MM.1S (cell line): ENCODE measurements at regions not wholly inside any gene's neighbourhood (a gene's known extent, or its start where the extent isn't known, plus 50 kb on each side); places are given as distances from the start of the nearest gene placed in this dataset.

ENCODE experiments used
- EZH2 ChIP-seq: fragments of 300-600 bp; sonication (generic); optimal IDR thresholded peaks from 2 replicates; pipeline ENCODE3; 2017; ENCODE audit warnings: low read depth, mild to moderate bottlenecking, antibody characterized with exemption, low read length, mixed read lengths
- EZH2phosphoT487 ChIP-seq: fragments of 300-600 bp; sonication (generic); IDR thresholded peaks from 2 replicates; pipeline ENCODE4 v1.6.1; 2018; ENCODE audit warnings: antibody characterized with exemption, low read length
- TF ChIP-seq, protein P1 (sequence below): fragments of 300-600 bp; sonication (generic); IDR thresholded peaks from 2 replicates; pipeline ENCODE4 v1.5.1; 2016; ENCODE audit warnings: antibody characterized with exemption, low read length, mixed read lengths

DNA sequence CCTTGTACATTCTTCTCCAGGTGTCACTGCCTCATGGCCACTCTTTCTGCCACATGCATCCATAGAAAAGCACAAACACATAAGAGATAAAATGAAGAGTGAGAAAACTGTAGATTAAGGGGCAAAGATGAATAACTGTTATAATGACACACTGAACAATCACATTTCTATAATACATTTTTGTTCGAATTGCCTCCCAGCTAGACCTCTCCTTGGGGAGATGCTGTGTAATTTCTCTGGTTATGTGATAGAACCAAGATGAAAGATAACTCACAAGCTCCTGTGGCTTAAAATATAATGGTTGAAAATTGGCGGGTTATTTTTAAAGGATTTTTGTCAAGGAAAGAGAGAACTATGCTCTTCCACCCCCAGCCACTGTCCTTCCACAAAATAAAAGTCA is 60.2 kb upstream of the STEAP1 start:
- TF ChIP-seq, protein P1, sequence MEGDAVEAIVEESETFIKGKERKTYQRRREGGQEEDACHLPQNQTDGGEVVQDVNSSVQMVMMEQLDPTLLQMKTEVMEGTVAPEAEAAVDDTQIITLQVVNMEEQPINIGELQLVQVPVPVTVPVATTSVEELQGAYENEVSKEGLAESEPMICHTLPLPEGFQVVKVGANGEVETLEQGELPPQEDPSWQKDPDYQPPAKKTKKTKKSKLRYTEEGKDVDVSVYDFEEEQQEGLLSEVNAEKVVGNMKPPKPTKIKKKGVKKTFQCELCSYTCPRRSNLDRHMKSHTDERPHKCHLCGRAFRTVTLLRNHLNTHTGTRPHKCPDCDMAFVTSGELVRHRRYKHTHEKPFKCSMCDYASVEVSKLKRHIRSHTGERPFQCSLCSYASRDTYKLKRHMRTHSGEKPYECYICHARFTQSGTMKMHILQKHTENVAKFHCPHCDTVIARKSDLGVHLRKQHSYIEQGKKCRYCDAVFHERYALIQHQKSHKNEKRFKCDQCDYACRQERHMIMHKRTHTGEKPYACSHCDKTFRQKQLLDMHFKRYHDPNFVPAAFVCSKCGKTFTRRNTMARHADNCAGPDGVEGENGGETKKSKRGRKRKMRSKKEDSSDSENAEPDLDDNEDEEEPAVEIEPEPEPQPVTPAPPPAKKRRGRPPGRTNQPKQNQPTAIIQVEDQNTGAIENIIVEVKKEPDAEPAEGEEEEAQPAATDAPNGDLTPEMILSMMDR, result no peak
- no peak for TF ChIP-seq EZH2phosphoT487
- TF ChIP-seq EZH2, result no peak
